C1 segment of cervical spinal cord (tissue), 14 donors: ENCODE measurements at regions not wholly inside any gene's neighbourhood (a gene's known extent, or its start where the extent isn't known, plus 50 kb on each side); places are given as distances from the start of the nearest gene placed in this dataset.
"Not testable (repeated sequence)": the region's sequence is repeated elsewhere in the genome, so short reads cannot be mapped to it uniquely, and the experiment has no call there.

Source experiments
- DNase-seq, 14 donors: peaks; one replicate each; lab custom pipeline; 2025; lab: John Stamatoyannopoulos, UW

- DNase-seq, result no peak
These were observed 113.2 kb upstream of the ALDH1A3 start for GRCh38 chr15:100766243-100767000.

GRCh38 chr15:100767001-100767825 is 112.4 kb upstream of the ALDH1A3 start:
- no peak for DNase-seq

- no peak for DNase-seq
These were observed 111.1 kb upstream of the ALDH1A3 start for GRCh38 chr15:100768501-100768931.

- DNase-seq, result no peak
These were observed 110.3 kb upstream of the ALDH1A3 start for GRCh38 chr15:100769043-100769974.

- no peak for DNase-seq
These were observed 109.7 kb upstream of the ALDH1A3 start for GRCh38 chr15:100769975-100770340.

- no peak for DNase-seq
These were observed 108.7 kb upstream of the ALDH1A3 start for GRCh38 chr15:100770661-100771584.

GRCh38 chr15:100771746-100772145 is 107.9 kb upstream of the ALDH1A3 start:
- no peak for DNase-seq

- no peak for DNase-seq
These were observed 107.2 kb upstream of the ALDH1A3 start for GRCh38 chr15:100772478-100772877.

GRCh38 chr15:100772892-100773520 is 106.6 kb upstream of the ALDH1A3 start:
- no peak for DNase-seq

- DNase-seq, result not testable (repeated sequence)
These were observed 105.6 kb upstream of the ALDH1A3 start for GRCh38 chr15:100774044-100774443.

- DNase-seq, result no peak
These were observed 103.9 kb upstream of the ALDH1A3 start for GRCh38 chr15:100775581-100776185.

GRCh38 chr15:100777821-100778220 is 101.8 kb upstream of the ALDH1A3 start:
- DNase-seq, result no peak

- DNase-seq, result no peak
These were observed 100.8 kb upstream of the ALDH1A3 start for GRCh38 chr15:100778831-100779288.

- no peak for DNase-seq
These were observed 100.1 kb upstream of the ALDH1A3 start for GRCh38 chr15:100779331-100780207.

GRCh38 chr15:100780208-100780800 is 99.3 kb upstream of the ALDH1A3 start:
- DNase-seq, result no peak

GRCh38 chr15:100781061-100781960 is 98.3 kb upstream of the ALDH1A3 start:
- no peak for DNase-seq

- no peak for DNase-seq
These were observed 97.6 kb upstream of the ALDH1A3 start for GRCh38 chr15:100781961-100782530.
